ENCODE measurements at regions not wholly inside any gene's neighbourhood (a gene's known extent, or its start where the extent isn't known, plus 50 kb on each side); places are given as distances from the start of the nearest gene placed in this dataset.

- Histone ChIP-seq H3K4me3 (no peak overlapping the region), H3K27ac (peak overlapping the region in 2 of 4 donors; percentile 29 to 59), H3K27me3 (no peaks in the 10 kb centered on the region), H3K36me3 (no peaks in the 10 kb centered on the region), H3K9me3 (no peaks in the 10 kb centered on the region), H3K4me1 (no peaks in the 10 kb centered on the region)
- no peak for DNase-seq
- TF ChIP-seq POLR2A (IDR thresholded peaks at IDR 0.05) (no peak), CTCF (IDR thresholded peaks at IDR 0.05) (no peak)
These were observed 221.9 kb upstream of the SEMA3C start for GRCh38 chr7:81140775-81141174.

- H3K36me3 ChIP-seq = no peaks in the 10 kb centered on the region
- no peaks in the 10 kb centered on the region for H3K27me3 ChIP-seq
- TF ChIP-seq CTCF (IDR thresholded peaks at IDR 0.05) = no peak
- TF ChIP-seq POLR2A (IDR thresholded peaks at IDR 0.05) = no peak
- H3K4me3 ChIP-seq = no peak overlapping the region
- H3K9me3 ChIP-seq = no peaks in the 10 kb centered on the region
- no peaks in the 10 kb centered on the region for H3K4me1 ChIP-seq
- H3K27ac ChIP-seq = no peak overlapping the region
- no peak for DNase-seq
These were observed 221.4 kb upstream of the SEMA3C start for GRCh38 chr7:81140252-81140651.

GRCh38 chr7:81138870-81139269, 220.0 kb upstream of the SEMA3C start:
- Histone ChIP-seq H3K4me1 (no peaks in the 10 kb centered on the region), H3K36me3 (no peaks in the 10 kb centered on the region), H3K27ac (no peak overlapping the region), H3K4me3 (no peak overlapping the region), H3K27me3 (no peaks in the 10 kb centered on the region), H3K9me3 (no peaks in the 10 kb centered on the region)
- TF ChIP-seq CTCF (IDR thresholded peaks at IDR 0.05) (no peak), POLR2A (IDR thresholded peaks at IDR 0.05) (no peak)
- DNase-seq = no peak

GRCh38 chr7:81135324-81135723, 216.5 kb upstream of the SEMA3C start:
- Histone ChIP-seq H3K27me3 (no peaks in the 10 kb centered on the region), H3K9me3 (no peaks in the 10 kb centered on the region), H3K4me1 (no peaks in the 10 kb centered on the region), H3K36me3 (no peaks in the 10 kb centered on the region), H3K27ac (no peak overlapping the region), H3K4me3 (no peak overlapping the region)
- DNase-seq = no peak
- TF ChIP-seq POLR2A (IDR thresholded peaks at IDR 0.05) (no peak), CTCF (IDR thresholded peaks at IDR 0.05) (no peak)

- no peaks in the 10 kb centered on the region for H3K27me3 ChIP-seq
- TF ChIP-seq POLR2A (IDR thresholded peaks at IDR 0.05) (no peak), CTCF (IDR thresholded peaks at IDR 0.05) (no peak)
- no peak overlapping the region for H3K4me3 ChIP-seq
- no peaks in the 10 kb centered on the region for H3K4me1 ChIP-seq
- H3K9me3 ChIP-seq = no peaks in the 10 kb centered on the region
- no peak overlapping the region for H3K27ac ChIP-seq
- no peak for DNase-seq
- H3K36me3 ChIP-seq = no peaks in the 10 kb centered on the region
These were observed 209.2 kb upstream of the SEMA3C start for GRCh38 chr7:81128011-81128410.

GRCh38 chr7:81120803-81121202, 202.0 kb upstream of the SEMA3C start:
- no peaks in the 10 kb centered on the region for H3K4me1 ChIP-seq
- no peaks in the 10 kb centered on the region for H3K36me3 ChIP-seq
- H3K27ac ChIP-seq = no peak overlapping the region
- no peak for DNase-seq
- H3K4me3 ChIP-seq = no peak overlapping the region
- H3K27me3 ChIP-seq = no peaks in the 10 kb centered on the region
- TF ChIP-seq CTCF (IDR thresholded peaks at IDR 0.05) (no peak), POLR2A (IDR thresholded peaks at IDR 0.05) (no peak)
- H3K9me3 ChIP-seq = no peaks in the 10 kb centered on the region
